ENCODE measurements at regions not wholly inside any gene's neighbourhood (a gene's known extent, or its start where the extent isn't known, plus 50 kb on each side); places are given as distances from the start of the nearest gene placed in this dataset.
"Not testable (repeated sequence)": the region's sequence is repeated elsewhere in the genome, so short reads cannot be mapped to it uniquely, and the experiment has no call there.

DNA sequence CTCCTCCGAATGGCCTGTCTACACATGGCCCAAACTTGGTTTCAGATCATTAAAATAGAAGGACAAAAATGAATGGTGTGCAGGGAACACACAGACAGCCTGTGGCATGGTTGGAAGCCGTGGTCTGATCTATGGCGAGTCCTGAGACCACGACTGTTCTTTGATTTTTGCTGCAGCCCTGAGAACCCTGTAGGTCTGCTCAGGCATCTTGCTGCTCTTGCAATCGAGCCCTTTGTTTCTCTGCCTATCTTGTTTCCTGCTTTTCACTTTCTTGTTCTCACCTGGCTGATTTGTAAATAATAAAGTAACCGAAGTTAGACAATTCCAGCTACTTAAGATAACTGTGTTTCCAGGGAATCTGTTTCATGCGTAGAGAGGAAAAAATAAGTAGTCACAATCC, 54.1 kb upstream of the NBPF9 start:
- not testable (repeated sequence) for H3K9me3 Mint-ChIP-seq; H3K4me3 Mint-ChIP-seq; H3K4me1 Mint-ChIP-seq; H3K36me3 Mint-ChIP-seq (ENCODE audit: low read depth); DNase-seq; H3K27ac Mint-ChIP-seq; H3K27me3 Mint-ChIP-seq (ENCODE audit: low read depth, poor library complexity)

GRCh38 chr1:149158308-149158707, 55.0 kb upstream of the NBPF9 start:
- not testable (repeated sequence) for H3K27me3 Mint-ChIP-seq (ENCODE audit: low read depth, poor library complexity); H3K4me3 Mint-ChIP-seq; H3K4me1 Mint-ChIP-seq; DNase-seq; H3K27ac Mint-ChIP-seq; H3K36me3 Mint-ChIP-seq (ENCODE audit: low read depth); H3K9me3 Mint-ChIP-seq

- not testable (repeated sequence) for H3K4me1 Mint-ChIP-seq; H3K9me3 Mint-ChIP-seq; H3K4me3 Mint-ChIP-seq; H3K27me3 Mint-ChIP-seq (ENCODE audit: low read depth, poor library complexity); DNase-seq; H3K27ac Mint-ChIP-seq; H3K36me3 Mint-ChIP-seq (ENCODE audit: low read depth)
Observed at GRCh38 chr1:149163063-149163444, 59.7 kb upstream of the NBPF9 start.

DNA sequence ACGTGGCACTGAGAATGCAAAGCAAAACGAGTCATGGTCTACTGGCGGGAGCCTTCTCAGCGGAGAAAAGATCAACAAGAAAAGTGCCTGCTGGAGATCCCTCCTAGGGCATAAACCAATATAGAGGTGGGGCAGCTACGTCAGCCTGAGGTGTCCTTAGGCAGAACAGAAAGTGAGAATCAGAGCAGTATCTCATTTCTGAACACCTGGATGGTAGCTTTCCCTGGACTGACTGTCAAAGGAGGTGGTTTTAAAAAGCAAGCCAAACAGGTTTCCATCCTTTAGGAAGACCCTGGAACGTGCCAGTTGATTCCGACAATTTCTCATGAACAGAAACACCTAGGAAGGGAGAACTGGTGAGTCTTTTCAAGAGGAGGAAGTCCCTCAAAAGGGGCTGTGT, 71.4 kb upstream of the NBPF9 start:
- not testable (repeated sequence) for H3K36me3 Mint-ChIP-seq (ENCODE audit: low read depth); H3K27me3 Mint-ChIP-seq (ENCODE audit: low read depth, poor library complexity); H3K4me1 Mint-ChIP-seq; H3K27ac Mint-ChIP-seq; H3K9me3 Mint-ChIP-seq; DNase-seq
- peak overlapping the region; percentile 70 for H3K4me3 Mint-ChIP-seq

GRCh38 chr1:149175812-149176211, 72.5 kb upstream of the NBPF9 start:
- not testable (repeated sequence) for H3K27me3 Mint-ChIP-seq (ENCODE audit: low read depth, poor library complexity); H3K9me3 Mint-ChIP-seq; H3K4me1 Mint-ChIP-seq; H3K36me3 Mint-ChIP-seq (ENCODE audit: low read depth); H3K27ac Mint-ChIP-seq
- peak; percentile 14 for DNase-seq
- peak overlapping the region; percentile 80 for H3K4me3 Mint-ChIP-seq

DNA sequence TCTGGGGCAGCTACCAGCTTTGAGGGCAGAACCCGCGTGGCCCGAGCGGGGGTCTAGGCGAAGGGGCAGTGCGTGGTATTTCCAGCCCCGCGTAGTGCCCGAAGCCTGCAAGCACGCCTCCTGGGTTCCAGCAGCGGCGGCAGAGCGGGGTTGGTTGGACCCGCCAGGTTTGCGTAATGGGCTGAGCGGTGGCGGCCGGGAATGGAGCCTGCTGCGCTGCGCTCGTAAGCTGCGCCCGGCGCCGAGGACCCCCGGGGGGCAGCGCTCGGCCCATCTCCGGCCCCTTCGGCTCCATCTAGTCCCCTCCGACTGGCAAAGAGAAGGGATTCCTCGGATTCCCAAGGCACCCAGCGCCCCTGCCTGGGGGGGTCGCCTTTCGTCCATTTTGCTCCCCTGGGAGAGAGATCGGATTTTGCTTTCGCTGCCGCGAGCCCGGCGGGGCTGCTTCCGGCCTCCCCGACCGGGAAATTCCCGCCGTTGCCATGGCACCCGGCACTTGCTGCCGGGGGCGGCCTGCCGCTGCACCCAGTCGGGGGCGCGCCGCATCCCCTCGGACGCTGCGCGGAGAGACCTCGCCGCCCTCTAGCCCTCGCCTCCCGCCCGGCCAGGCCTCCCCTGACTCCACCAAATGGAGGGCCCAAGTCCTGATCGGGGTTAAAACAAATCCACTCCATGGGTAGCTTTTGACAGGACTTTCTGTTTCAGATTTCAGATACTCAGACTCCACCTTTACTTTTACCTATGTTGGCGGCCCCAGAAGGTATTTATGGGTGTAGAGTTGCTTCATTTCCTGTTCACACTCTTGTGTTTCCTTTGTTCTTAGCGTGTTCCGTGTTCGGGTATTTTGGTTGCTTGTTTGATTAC, 73.3 kb upstream of the NBPF9 start:
- H3K9me3 Mint-ChIP-seq; H3K4me1 Mint-ChIP-seq; H3K36me3 Mint-ChIP-seq (ENCODE audit: low read depth); H3K27me3 Mint-ChIP-seq (ENCODE audit: low read depth, poor library complexity): not testable (repeated sequence)
- H3K4me3 Mint-ChIP-seq, result peak overlapping the region; percentile 84
- peak overlapping the region; percentile 97 for H3K27ac Mint-ChIP-seq
- peak; percentile 63 for DNase-seq

DNA sequence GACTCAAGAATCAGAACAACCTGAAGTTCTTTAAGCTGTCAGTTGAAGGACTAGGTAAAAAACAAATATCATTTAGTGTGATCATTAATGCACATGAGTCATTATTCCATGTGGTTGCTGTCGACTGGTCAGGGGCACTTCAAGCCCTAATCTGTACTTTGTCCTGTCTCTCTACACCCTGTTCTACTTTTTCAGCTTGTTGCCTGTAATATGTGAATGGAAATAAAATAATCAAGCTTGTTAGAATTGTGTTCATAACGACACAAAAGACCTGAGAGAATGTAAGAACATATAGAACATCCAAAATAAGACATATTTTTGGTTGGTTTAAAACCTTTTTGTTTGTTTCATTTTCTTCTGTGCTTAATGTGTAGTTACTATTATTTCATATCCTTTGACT, 87.4 kb upstream of the NBPF9 start:
- not testable (repeated sequence) for H3K27ac Mint-ChIP-seq; H3K27me3 Mint-ChIP-seq (ENCODE audit: low read depth, poor library complexity); H3K4me3 Mint-ChIP-seq; H3K4me1 Mint-ChIP-seq; H3K36me3 Mint-ChIP-seq (ENCODE audit: low read depth); DNase-seq; H3K9me3 Mint-ChIP-seq

- not testable (repeated sequence) for H3K4me3 Mint-ChIP-seq; H3K27me3 Mint-ChIP-seq (ENCODE audit: low read depth, poor library complexity); H3K4me1 Mint-ChIP-seq; H3K9me3 Mint-ChIP-seq; DNase-seq; H3K27ac Mint-ChIP-seq
- peaks cover 13% of the 10 kb centered on the region for H3K36me3 Mint-ChIP-seq (ENCODE audit: low read depth)
Observed at GRCh38 chr1:149196651-149197050, 93.3 kb upstream of the NBPF9 start.

- not testable (repeated sequence) for H3K27me3 Mint-ChIP-seq (ENCODE audit: low read depth, poor library complexity); DNase-seq; H3K27ac Mint-ChIP-seq; H3K4me3 Mint-ChIP-seq; H3K4me1 Mint-ChIP-seq; H3K9me3 Mint-ChIP-seq
- peaks cover 13% of the 10 kb centered on the region for H3K36me3 Mint-ChIP-seq (ENCODE audit: low read depth)
Observed at GRCh38 chr1:149200567-149200966, 97.2 kb upstream of the NBPF9 start.

- not testable (repeated sequence) for H3K9me3 Mint-ChIP-seq, DNase-seq
Observed at GRCh38 chr1:149202283-149202682, 98.9 kb upstream of the NBPF9 start.

DNA sequence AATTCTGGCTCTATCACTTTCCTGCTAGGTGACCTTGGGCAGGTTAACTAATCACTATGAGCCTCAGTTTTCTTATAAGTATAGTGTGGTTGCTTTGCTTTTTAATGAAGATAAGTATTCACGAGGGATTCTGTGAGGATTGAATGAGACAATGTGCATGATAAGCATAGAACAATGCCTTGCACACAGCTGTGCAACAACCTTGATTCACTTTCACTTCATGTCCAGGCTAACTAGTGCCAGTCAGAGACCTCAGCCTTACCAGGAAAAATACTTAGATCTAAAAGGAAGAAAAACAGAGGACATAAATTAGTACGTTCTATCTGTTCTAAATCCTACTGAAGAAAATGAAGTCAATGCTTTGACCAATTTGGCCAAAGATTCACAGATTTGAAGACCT, 101.0 kb upstream of the NBPF9 start:
- H3K9me3 Mint-ChIP-seq; H3K27me3 Mint-ChIP-seq (ENCODE audit: low read depth, poor library complexity); H3K4me3 Mint-ChIP-seq; H3K4me1 Mint-ChIP-seq; DNase-seq; H3K27ac Mint-ChIP-seq: not testable (repeated sequence)
- H3K36me3 Mint-ChIP-seq (ENCODE audit: low read depth), result peaks cover 10% of the 10 kb centered on the region

More at GRCh38 chr1:149202283-149202682, 98.9 kb upstream of the NBPF9 start:
- H3K27ac Mint-ChIP-seq; H3K4me3 Mint-ChIP-seq; H3K27me3 Mint-ChIP-seq (ENCODE audit: low read depth, poor library complexity); H3K4me1 Mint-ChIP-seq: not testable (repeated sequence)
- peaks cover 13% of the 10 kb centered on the region for H3K36me3 Mint-ChIP-seq (ENCODE audit: low read depth)

- H3K4me3 Mint-ChIP-seq; H3K9me3 Mint-ChIP-seq; H3K4me1 Mint-ChIP-seq; H3K27ac Mint-ChIP-seq; DNase-seq; H3K27me3 Mint-ChIP-seq (ENCODE audit: low read depth, poor library complexity); H3K36me3 Mint-ChIP-seq (ENCODE audit: low read depth): not testable (repeated sequence)
Observed at GRCh38 chr1:149208836-149209235, 105.5 kb upstream of the NBPF9 start.

GRCh38 chr1:149211757-149212420, 108.5 kb upstream of the NBPF9 start:
- not testable (repeated sequence) for H3K36me3 Mint-ChIP-seq (ENCODE audit: low read depth); H3K27ac Mint-ChIP-seq

DNA sequence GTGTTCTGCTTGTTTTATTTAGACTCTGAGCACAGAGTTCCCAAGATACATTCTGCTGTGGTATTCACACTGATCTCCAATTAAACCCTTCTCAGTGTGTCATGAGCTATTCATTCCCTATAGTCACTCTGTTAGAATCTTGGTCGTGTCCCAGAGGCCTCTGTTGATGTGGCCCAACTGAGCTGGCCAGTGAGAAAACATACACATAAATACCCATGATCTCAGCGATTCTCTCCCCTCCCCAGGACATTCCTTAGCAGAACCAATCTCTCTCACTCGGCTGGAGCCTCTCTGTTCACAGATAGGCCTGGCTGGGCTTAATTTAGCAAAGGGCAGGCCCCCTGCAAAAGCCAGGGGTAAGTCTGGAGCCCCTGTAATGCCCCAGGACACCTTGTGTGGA, 109.6 kb upstream of the NBPF9 start:
- not testable (repeated sequence) for H3K36me3 Mint-ChIP-seq (ENCODE audit: low read depth); H3K9me3 Mint-ChIP-seq; H3K27ac Mint-ChIP-seq; H3K4me1 Mint-ChIP-seq; H3K4me3 Mint-ChIP-seq; DNase-seq; H3K27me3 Mint-ChIP-seq (ENCODE audit: low read depth, poor library complexity)

More at GRCh38 chr1:149211757-149212420, 108.5 kb upstream of the NBPF9 start:
- not testable (repeated sequence) for H3K9me3 Mint-ChIP-seq; H3K27me3 Mint-ChIP-seq (ENCODE audit: low read depth, poor library complexity); H3K4me3 Mint-ChIP-seq; H3K4me1 Mint-ChIP-seq; DNase-seq

DNA sequence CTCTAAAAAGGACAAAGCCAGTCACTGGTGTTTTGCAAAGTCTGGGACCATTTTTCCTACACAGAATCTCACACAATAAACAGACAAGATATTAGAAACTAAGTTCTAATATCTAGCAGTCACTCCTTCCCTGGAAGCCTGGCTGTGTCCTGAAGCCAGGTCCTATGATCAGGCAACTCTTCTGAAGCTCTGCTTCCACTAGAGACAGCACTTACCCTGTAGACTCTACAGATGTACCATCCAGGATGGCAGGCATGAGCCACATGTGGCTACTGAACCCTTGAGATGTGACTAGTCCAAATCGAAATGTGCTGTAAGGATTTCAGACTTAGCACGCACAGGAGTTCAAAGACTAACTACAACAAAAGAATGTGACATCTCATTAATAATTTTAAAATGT, 110.3 kb upstream of the NBPF9 start:
- H3K4me1 Mint-ChIP-seq; H3K27me3 Mint-ChIP-seq (ENCODE audit: low read depth, poor library complexity); H3K27ac Mint-ChIP-seq; H3K4me3 Mint-ChIP-seq; H3K36me3 Mint-ChIP-seq (ENCODE audit: low read depth); H3K9me3 Mint-ChIP-seq; DNase-seq: not testable (repeated sequence)

Measured in nephron progenitor cell (in vitro differentiated cells).